ENCODE measurements at regions not wholly inside any gene's neighbourhood (a gene's known extent, or its start where the extent isn't known, plus 50 kb on each side); places are given as distances from the start of the nearest gene placed in this dataset.
"Not testable (repeated sequence)": the region's sequence is repeated elsewhere in the genome, so short reads cannot be mapped to it uniquely, and the experiment has no call there.

DNA sequence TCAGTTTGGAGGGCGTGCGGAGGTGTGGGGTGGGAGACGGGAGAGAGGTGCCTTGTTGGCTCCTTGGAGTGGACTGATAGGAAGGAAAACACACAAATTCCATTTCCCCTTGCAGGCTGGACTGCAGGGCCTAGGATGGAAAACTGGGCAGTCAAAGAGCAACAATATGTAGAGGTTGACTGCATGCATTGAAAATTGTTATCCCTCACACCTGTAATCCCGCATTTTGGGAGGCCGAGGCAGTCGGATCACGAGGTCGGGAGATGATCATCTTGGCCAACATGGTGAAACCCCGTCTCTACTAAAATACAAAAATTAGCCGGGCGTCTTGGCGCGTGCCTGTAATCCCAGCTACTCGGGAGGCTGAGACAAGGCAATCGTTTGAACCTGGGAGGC, 128.2 kb downstream of the PPIAL4G start:
- no peak for DNase-seq

- DNase-seq: no peak
Measured at GRCh38 chr1:148354284-148354912, 128.7 kb downstream of the PPIAL4G start.

DNA sequence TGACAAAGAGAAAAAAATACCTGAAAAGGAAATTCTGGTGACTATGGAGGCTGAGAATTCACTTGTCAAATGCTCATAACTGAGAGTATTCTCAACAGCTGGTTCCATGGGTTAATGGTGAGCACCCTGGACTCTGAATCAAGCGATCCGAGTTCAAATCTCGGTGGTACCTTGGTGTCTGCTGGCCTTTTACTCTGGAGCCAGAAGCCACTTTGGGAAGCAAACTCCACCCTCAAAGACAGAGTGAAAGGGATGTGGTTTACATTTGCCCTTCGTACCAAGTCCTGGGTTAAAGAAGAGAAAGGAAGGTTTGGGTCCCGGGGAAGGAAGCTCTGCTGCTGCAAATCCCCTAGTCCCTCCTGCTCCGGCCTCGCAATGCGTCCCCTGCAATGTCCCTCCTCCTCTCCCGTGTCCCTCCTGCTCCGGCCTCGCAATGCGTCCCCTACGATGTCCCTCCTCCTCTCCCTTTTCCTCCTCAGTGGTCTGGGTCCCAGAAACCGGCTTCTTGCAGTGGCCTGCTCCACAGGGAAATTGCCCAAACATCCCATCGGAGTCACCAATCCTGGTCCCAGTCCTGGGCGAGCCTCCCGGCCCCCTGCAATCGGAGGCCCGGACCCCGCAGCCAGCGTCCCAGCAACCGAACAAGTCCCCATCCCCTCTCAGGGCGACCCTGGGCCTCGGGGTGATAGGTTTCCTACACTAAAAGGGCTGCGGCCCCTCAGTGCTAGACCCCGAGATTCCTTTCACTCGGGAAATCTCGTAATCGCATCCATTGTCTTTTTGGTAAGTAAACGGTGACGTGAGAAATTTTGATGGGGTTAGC, 129.4 kb downstream of the PPIAL4G start:
- DNase-seq: no peak

GRCh38 chr1:148352470-148353053, 130.5 kb downstream of the PPIAL4G start:
- no peak for DNase-seq

DNA sequence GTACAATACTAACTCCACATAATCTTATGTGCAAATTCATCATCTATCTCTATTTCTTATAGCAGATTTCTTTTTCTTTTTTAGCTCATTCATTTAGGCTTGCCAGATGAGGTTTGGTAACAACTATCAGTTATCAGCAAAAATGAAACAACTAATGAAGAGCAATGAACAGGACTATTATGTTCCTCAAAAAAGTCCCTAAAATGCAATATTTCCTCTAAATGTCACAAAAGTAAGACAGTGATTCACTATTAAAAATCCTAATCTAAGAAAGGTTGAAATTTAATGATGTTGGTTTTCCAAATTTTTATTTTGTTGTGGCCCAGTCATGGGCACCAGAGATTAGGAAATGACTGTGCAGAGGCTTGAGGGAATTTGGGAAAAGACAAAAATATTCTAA, 135.3 kb downstream of the PPIAL4G start:
- no peak for DNase-seq

GRCh38 chr1:148345659-148346151, 137.4 kb downstream of the PPIAL4G start:
- DNase-seq: not testable (repeated sequence)

- DNase-seq: not testable (repeated sequence)
Measured at GRCh38 chr1:148344651-148345050, 138.5 kb downstream of the PPIAL4G start.

- DNase-seq: not testable (repeated sequence)
Measured at GRCh38 chr1:148341729-148342128, 141.4 kb downstream of the PPIAL4G start.

- not testable (repeated sequence) for DNase-seq
Measured at GRCh38 chr1:148336121-148336918, 146.8 kb downstream of the PPIAL4G start.

GRCh38 chr1:148334339-148335130, 148.6 kb downstream of the PPIAL4G start:
- DNase-seq: no peak

DNA sequence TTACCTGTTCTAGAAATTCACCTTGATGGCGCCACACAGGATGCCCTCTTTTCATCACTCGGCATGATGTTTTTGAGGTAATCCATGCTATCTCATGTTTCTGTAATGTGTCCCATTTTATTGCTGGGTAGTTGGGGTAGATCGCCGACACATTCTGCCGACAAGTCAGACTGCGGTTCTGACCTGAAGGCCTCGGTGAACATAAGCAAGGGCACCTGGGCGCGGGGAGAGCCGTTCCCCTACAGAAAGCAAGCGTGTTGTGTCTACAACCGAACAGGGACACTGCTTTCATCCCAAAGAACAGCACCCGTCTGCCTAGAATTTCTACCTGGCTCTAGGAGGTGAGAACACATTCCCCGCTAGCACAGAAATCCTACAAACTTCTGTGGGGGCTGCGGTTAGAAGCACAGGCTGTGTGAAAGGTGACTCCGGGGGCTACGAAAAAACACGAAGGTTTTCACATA, 149.2 kb downstream of the PPIAL4G start:
- no peak for DNase-seq

DNA sequence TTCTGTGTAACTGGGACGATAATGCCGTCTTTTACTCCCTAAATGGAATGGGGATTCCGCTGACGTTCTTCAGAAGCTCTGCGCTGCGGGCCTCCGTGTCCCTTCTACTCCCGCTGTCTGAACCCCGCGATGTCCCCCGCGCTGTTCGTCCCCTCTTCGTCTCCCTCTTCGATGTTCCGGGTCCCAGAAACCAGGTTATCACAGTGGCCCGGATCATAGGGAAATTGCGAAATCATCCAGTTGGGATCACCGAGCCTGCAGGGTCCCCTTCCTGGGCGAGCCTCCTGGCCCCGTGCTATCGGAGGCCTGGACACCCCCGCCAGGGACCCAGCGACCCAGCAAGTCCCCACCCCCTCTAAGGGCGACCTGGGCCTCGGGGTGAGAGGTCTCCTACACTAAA, 154.2 kb downstream of the PPIAL4G start:
- DNase-seq: no peak

DNA sequence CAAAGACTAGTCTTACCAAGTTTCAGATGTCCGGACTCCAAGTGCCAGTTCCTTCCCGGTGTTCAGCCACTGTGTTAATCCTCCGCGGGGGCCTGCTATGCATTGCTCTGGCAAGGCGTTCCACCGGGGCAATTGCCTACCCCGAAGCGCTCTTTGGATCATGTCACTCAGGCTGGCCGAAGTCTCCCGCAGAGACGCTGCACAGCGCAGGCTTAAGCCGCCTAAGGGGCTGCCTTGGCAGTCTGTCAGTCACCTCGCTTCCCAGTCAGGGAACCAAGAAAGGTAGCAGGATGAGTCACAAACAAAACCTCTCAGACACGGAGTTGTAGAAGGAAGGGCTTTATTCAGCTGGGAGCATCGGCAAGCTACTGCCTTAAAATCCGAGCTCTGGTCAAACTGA, 158.1 kb downstream of the PPIAL4G start:
- not testable (repeated sequence) for DNase-seq

- not testable (repeated sequence) for DNase-seq
Measured at GRCh38 chr1:148324465-148324864, 158.6 kb downstream of the PPIAL4G start.

GRCh38 chr1:148320079-148320478, 163.0 kb downstream of the PPIAL4G start:
- not testable (repeated sequence) for DNase-seq

DNA sequence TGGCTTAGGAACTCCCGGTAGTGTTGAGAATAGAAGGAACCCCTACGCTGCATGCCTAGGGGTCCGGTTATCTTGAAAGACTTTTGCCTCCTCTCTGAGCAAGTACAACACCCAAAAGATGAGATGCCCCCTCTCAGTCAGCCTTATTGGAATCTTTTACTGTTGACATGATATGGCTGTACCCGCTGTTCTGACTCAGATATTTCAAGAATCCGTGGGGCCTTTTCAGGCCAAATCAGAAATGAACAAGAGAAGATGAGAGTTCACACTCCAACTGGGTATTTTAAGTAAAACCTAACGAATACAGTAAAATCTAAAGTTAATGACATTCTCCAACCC, 164.2 kb downstream of the PPIAL4G start:
- no peak for DNase-seq

GRCh38 chr1:148318123-148318903, 164.8 kb downstream of the PPIAL4G start:
- DNase-seq: no peak

GRCh38 chr1:148317288-148317985, 165.4 kb upstream of the NBPF11 start:
- no peak for DNase-seq

- DNase-seq: no peak
Measured at GRCh38 chr1:148315071-148315811, 163.2 kb upstream of the NBPF11 start.

DNA sequence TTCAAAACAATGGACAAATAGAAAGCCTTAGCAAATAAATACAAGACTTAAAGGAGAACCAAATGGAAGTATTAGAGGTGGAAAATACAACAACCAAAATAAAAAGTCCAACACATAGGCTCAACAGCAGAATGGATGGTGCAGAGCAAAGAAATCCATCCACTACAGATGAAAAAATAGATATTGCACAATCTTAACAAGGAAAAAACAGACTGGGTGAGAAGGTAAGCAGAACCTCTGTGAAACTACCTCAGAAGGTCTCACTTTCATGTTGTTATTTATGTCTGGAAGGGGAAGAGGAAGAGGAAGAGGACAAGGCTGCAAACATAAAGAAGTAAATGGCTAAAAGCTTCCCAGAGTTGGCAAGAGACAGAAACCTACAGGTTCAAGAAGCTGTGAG, 158.7 kb upstream of the NBPF11 start:
- DNase-seq: no peak
